ENCODE measurements at regions not wholly inside any gene's neighbourhood (a gene's known extent, or its start where the extent isn't known, plus 50 kb on each side); places are given as distances from the start of the nearest gene placed in this dataset.

- TF ChIP-seq SIN3A (IDR thresholded peaks at IDR 0.05; ENCODE audit: borderline replicate concordance, insufficient read depth, low read length) (no peak), TAF1 (IDR thresholded peaks at IDR 0.05; ENCODE audit: borderline replicate concordance, insufficient read depth, low read length) (no peak), REST (IDR thresholded peaks at IDR 0.05; ENCODE audit: insufficient read depth in 1 of 2, low read depth in 2 of 2, low read length in 2 of 2) (no peak), POLR2AphosphoS5 (IDR thresholded peaks at IDR 0.05; ENCODE audit: low read depth, low read length) (no peak), FOXP2 (optimal IDR thresholded peaks at IDR 0.05; ENCODE audit: borderline replicate concordance, extremely low read depth, extremely low read length, insufficient read depth) (no peak)
Observed at GRCh38 chr1:83103341-83103740, 895.6 kb downstream of the TTLL7 start.

- TF ChIP-seq TAF1 (IDR thresholded peaks at IDR 0.05; ENCODE audit: borderline replicate concordance, insufficient read depth, low read length), result no peak
- TF ChIP-seq REST (IDR thresholded peaks at IDR 0.05; ENCODE audit: insufficient read depth in 1 of 2, low read depth in 2 of 2, low read length in 2 of 2), result no peak
- TF ChIP-seq POLR2AphosphoS5 (IDR thresholded peaks at IDR 0.05; ENCODE audit: low read depth, low read length), result no peak
Observed at GRCh38 chr1:83102630-83103071, 896.3 kb downstream of the TTLL7 start.

- no peak for TF ChIP-seq POLR2AphosphoS5 (IDR thresholded peaks at IDR 0.05; ENCODE audit: low read depth, low read length)
Observed at GRCh38 chr1:83101406-83101805, 897.5 kb downstream of the TTLL7 start.

GRCh38 chr1:83100133-83100532, 898.8 kb downstream of the TTLL7 start:
- TF ChIP-seq TAF1 (IDR thresholded peaks at IDR 0.05; ENCODE audit: borderline replicate concordance, insufficient read depth, low read length) (no peak), POLR2AphosphoS5 (IDR thresholded peaks at IDR 0.05; ENCODE audit: low read depth, low read length) (no peak), REST (IDR thresholded peaks at IDR 0.05; ENCODE audit: insufficient read depth in 1 of 2, low read depth in 2 of 2, low read length in 2 of 2) (no peak), SIN3A (IDR thresholded peaks at IDR 0.05; ENCODE audit: borderline replicate concordance, insufficient read depth, low read length) (no peak)

- TF ChIP-seq POLR2AphosphoS5 (IDR thresholded peaks at IDR 0.05; ENCODE audit: low read depth, low read length) (no peak), FOXP2 (optimal IDR thresholded peaks at IDR 0.05; ENCODE audit: borderline replicate concordance, extremely low read depth, extremely low read length, insufficient read depth) (no peak), SIN3A (IDR thresholded peaks at IDR 0.05; ENCODE audit: borderline replicate concordance, insufficient read depth, low read length) (no peak), REST (IDR thresholded peaks at IDR 0.05; ENCODE audit: insufficient read depth in 1 of 2, low read depth in 2 of 2, low read length in 2 of 2) (no peak), TAF1 (IDR thresholded peaks at IDR 0.05; ENCODE audit: borderline replicate concordance, insufficient read depth, low read length) (no peak)
Observed at GRCh38 chr1:83098791-83099190, 900.1 kb downstream of the TTLL7 start.
